NT2/D1 (cell line): ENCODE measurements at regions not wholly inside any gene's neighbourhood (a gene's known extent, or its start where the extent isn't known, plus 50 kb on each side); places are given as distances from the start of the nearest gene placed in this dataset.

ENCODE experiments used
- SUZ12 ChIP-seq: IDR thresholded peaks from 2 replicates; pipeline ENCODE4 v1.6.1; 2011; ENCODE audit not compliant: insufficient read length, insufficient read depth; ENCODE audit errors: extremely low read depth
- YY1 ChIP-seq: IDR thresholded peaks from 2 replicates; pipeline ENCODE4 v1.6.1; 2011; ENCODE audit not compliant: insufficient read length, insufficient read depth
- ZNF274 ChIP-seq: IDR thresholded peaks from 2 replicates; pipeline ENCODE4 v1.6.1; 2011; ENCODE audit warnings: mild to moderate bottlenecking, low read depth, low read length

DNA sequence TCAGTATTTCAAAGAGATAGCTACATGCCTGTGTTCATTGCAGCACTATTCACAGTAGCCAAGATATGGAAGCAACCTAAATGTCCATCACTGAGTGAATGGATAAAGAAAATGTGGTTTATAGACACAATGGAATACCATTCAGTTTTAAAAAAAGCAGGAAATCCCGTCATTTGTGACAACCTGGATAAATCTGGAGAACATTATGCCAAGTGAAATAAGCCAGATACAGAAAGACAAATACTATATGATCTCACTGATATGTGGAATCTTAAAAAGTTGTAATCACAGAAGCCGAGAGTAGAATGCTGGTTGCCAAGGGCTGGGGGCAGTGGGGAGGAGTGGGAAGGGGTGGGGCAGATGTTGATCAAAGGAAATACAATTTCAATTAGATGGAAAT is 235.8 kb upstream of the IGFBP3 start:
- no peak for TF ChIP-seq YY1
- no peak for TF ChIP-seq SUZ12
- no peak for TF ChIP-seq ZNF274
